ELR (cell line): ENCODE measurements at regions not wholly inside any gene's neighbourhood (a gene's known extent, or its start where the extent isn't known, plus 50 kb on each side); places are given as distances from the start of the nearest gene placed in this dataset.
"Not testable (repeated sequence)": the region's sequence is repeated elsewhere in the genome, so short reads cannot be mapped to it uniquely, and the experiment has no call there.

Source experiments
- DNase-seq: peaks from one replicate; pipeline ENCODE4 v3.0.0-alpha.2; 2015; ENCODE audit warnings: low read depth

GRCh38 chrX:115840729-115841409 is 279.9 kb downstream of the PLS3 start:
- not testable (repeated sequence) for DNase-seq

GRCh38 chrX:115850986-115851385 is 290.0 kb downstream of the PLS3 start:
- DNase-seq, result not testable (repeated sequence)

- DNase-seq, result not testable (repeated sequence)
These were observed 292.3 kb downstream of the PLS3 start for GRCh38 chrX:115853260-115853659.

GRCh38 chrX:115881170-115881569 is 289.4 kb upstream of the AGTR2 start:
- DNase-seq, result not testable (repeated sequence)

GRCh38 chrX:115884121-115884520 is 286.4 kb upstream of the AGTR2 start:
- not testable (repeated sequence) for DNase-seq

GRCh38 chrX:115888041-115888440 is 282.5 kb upstream of the AGTR2 start:
- not testable (repeated sequence) for DNase-seq

- DNase-seq, result not testable (repeated sequence)
These were observed 282.0 kb upstream of the AGTR2 start for GRCh38 chrX:115888519-115888918.

- no peak for DNase-seq
These were observed 281.2 kb upstream of the AGTR2 start for GRCh38 chrX:115889121-115889890.

GRCh38 chrX:115892056-115892708 is 278.4 kb upstream of the AGTR2 start:
- no peak for DNase-seq

- peak; percentile 12 for DNase-seq
These were observed 277.5 kb upstream of the AGTR2 start for GRCh38 chrX:115892787-115893671.

- no peak for DNase-seq
These were observed 276.5 kb upstream of the AGTR2 start for GRCh38 chrX:115894087-115894486.

GRCh38 chrX:115895678-115896329 is 274.7 kb upstream of the AGTR2 start:
- no peak for DNase-seq

- DNase-seq, result no peak
These were observed 274.2 kb upstream of the AGTR2 start for GRCh38 chrX:115896362-115896761.

GRCh38 chrX:115897956-115898355 is 272.6 kb upstream of the AGTR2 start:
- DNase-seq, result no peak

GRCh38 chrX:115898382-115899001 is 272.1 kb upstream of the AGTR2 start:
- no peak for DNase-seq

GRCh38 chrX:115900425-115900824 is 270.1 kb upstream of the AGTR2 start:
- DNase-seq, result no peak

GRCh38 chrX:115901241-115901640 is 269.3 kb upstream of the AGTR2 start:
- DNase-seq, result no peak

GRCh38 chrX:115902995-115903394 is 267.5 kb upstream of the AGTR2 start:
- DNase-seq, result no peak

GRCh38 chrX:115906276-115906675 is 264.3 kb upstream of the AGTR2 start:
- no peak for DNase-seq

GRCh38 chrX:115906881-115907280 is 263.7 kb upstream of the AGTR2 start:
- no peak for DNase-seq

GRCh38 chrX:115909017-115909416 is 261.5 kb upstream of the AGTR2 start:
- DNase-seq, result no peak
